Keratinocyte (primary cell): ENCODE measurements at regions not wholly inside any gene's neighbourhood (a gene's known extent, or its start where the extent isn't known, plus 50 kb on each side); places are given as distances from the start of the nearest gene placed in this dataset.

Experiments
- DNase-seq: peaks from one replicate; pipeline ENCODE4 v3.0.0-alpha.2; 2011; ENCODE audit warnings: low read depth, missing footprints, low spot score
- FAIRE-seq: peaks from 2 replicates; lab custom pipeline; 2011; peaks lifted over from hg19 to GRCh38; lab: Jason Lieb, UNC
- H2AFZ ChIP-seq: 2 replicates; pipeline ENCODE4 v1.6.0; 2012; ENCODE audit warnings: low read length, control low read depth, inconsistent platforms; ENCODE audit not compliant: control insufficient read depth
- H3K27ac ChIP-seq: 2 replicates; pipeline ENCODE4 v1.5.1; 2011; ENCODE audit warnings: low read length; ENCODE audit not compliant: control insufficient read depth, insufficient read depth
- H3K27me3 ChIP-seq: 3 replicates; pipeline ENCODE4 v1.6.0; 2011; ENCODE audit warnings: low read length; ENCODE audit not compliant: control insufficient read depth, insufficient read depth; ENCODE audit errors: extremely low read depth
- H3K36me3 ChIP-seq, 2 experiments: 2 replicates in 1 of 2; 3 replicates in 1 of 2; pipeline ENCODE4 v1.5.1; 2011; ENCODE audit warnings: low read length in 2 of 2, mild to moderate bottlenecking in 1 of 2; ENCODE audit not compliant: control insufficient read depth in 2 of 2, insufficient read depth in 2 of 2; ENCODE audit errors: extremely low read depth in 1 of 2
- H3K4me1 ChIP-seq: 3 replicates; pipeline ENCODE4 v1.5.1; 2011; ENCODE audit warnings: low read length; ENCODE audit not compliant: control insufficient read depth, insufficient read depth; ENCODE audit errors: extremely low read depth
- H3K4me2 ChIP-seq: 3 replicates; pipeline ENCODE4 v1.6.0; 2011; ENCODE audit warnings: low read depth, low read length; ENCODE audit not compliant: control insufficient read depth, insufficient read depth; ENCODE audit errors: extremely low read depth
- H3K4me3 ChIP-seq, 3 experiments: fragments of 200-600 bp in 1 of 3; sonication (generic) in 1 of 3; 2 replicates in 2 of 3; 3 replicates in 1 of 3; pipeline ENCODE4 v1.5.1; 2011 to 2016; ENCODE audit warnings: low read length in 3 of 3, mild to moderate bottlenecking in 3 of 3, control low read depth in 2 of 3, inconsistent platforms in 1 of 3, low read depth in 1 of 3, mixed read lengths in 1 of 3, mixed run types in 1 of 3, moderate library complexity in 1 of 3; ENCODE audit not compliant: control insufficient read depth in 2 of 3, insufficient read depth in 2 of 3; ENCODE audit errors: extremely low read depth in 1 of 3
- H3K79me2 ChIP-seq: 2 replicates; pipeline ENCODE4 v1.6.0; 2012; ENCODE audit warnings: low read length; ENCODE audit not compliant: control insufficient read depth, insufficient read depth
- H3K9ac ChIP-seq: 3 replicates; pipeline ENCODE4 v1.6.0; 2011; ENCODE audit warnings: low read length; ENCODE audit not compliant: control insufficient read depth, insufficient read depth; ENCODE audit errors: extremely low read depth
- H3K9me1 ChIP-seq: 3 replicates; pipeline ENCODE4 v1.6.0; 2011; ENCODE audit warnings: low read length; ENCODE audit not compliant: control insufficient read depth, insufficient read depth; ENCODE audit errors: extremely low read depth
- H3K9me3 ChIP-seq: 2 replicates; pipeline ENCODE4 v1.5.1; 2012; ENCODE audit warnings: low read depth, low read length; ENCODE audit not compliant: control insufficient read depth
- H4K20me1 ChIP-seq: 3 replicates; pipeline ENCODE4 v1.6.0; 2011; ENCODE audit warnings: low read length; ENCODE audit not compliant: control insufficient read depth, insufficient read depth; ENCODE audit errors: extremely low read depth
- EZH2 ChIP-seq: IDR thresholded peaks from one replicate; pipeline ENCODE4 v1.6.1; 2012; ENCODE audit warnings: inconsistent platforms, mild to moderate bottlenecking, low read length, moderate library complexity
- dilution Hi-C: fragments of 300-500 bp; cut with MboI; formaldehyde crosslinking; loops from one replicate; pipeline ENCODE4 v1.7.0; 2020; ENCODE audit warnings: low sequenced_read_pairs; ENCODE audit not compliant: extremely low pct_ligation_motif_present
- TF ChIP-seq, protein P1 (sequence below), 3 experiments: IDR thresholded peaks in 1 of 3; conservative IDR thresholded peaks in 1 of 3; optimal IDR thresholded peaks in 1 of 3; 2 replicates in 2 of 3; 3 replicates in 1 of 3; pipeline versions ENCODE3 to v1.5.1; 2011; ENCODE audit warnings: low read length in 3 of 3, mild to moderate bottlenecking in 3 of 3, moderate library complexity in 2 of 3, control low read depth in 1 of 3, inconsistent platforms in 1 of 3; ENCODE audit not compliant: insufficient read depth in 2 of 3; ENCODE audit errors: extremely low read depth in 1 of 3

DNA sequence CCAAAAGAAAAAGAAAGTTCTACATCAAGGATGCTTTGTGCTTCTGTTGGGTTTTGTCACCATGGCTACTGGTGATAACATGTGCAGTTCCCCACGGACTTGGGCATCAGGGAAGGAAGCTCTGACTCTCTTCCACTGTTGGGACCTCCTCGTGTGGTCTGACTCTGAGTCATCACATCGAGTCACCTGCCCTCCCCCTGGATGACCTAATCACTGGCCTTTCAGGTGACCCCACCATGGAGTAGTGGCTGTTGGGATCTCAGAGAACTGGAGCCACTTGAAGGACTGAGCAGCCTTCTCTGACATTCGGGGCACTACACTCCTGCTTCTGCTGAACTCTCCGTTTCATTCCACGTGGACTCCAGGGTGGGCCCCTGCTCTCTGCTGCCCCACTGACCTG lies 60.8 kb upstream of the DOCK1 start:
- no peaks in the 10 kb centered on the region for H3K36me3 ChIP-seq
- H2AFZ ChIP-seq = no peak overlapping the region
- H4K20me1 ChIP-seq = no peaks in the 10 kb centered on the region
- no peaks in the 10 kb centered on the region for H3K9me3 ChIP-seq
- dilution Hi-C loops = no loop called here
- DNase-seq (no peak), FAIRE-seq (no peak)
- H3K27me3 ChIP-seq = peaks cover 10% of the 10 kb centered on the region
- TF ChIP-seq EZH2 = no peak
- TF ChIP-seq, protein P1, sequence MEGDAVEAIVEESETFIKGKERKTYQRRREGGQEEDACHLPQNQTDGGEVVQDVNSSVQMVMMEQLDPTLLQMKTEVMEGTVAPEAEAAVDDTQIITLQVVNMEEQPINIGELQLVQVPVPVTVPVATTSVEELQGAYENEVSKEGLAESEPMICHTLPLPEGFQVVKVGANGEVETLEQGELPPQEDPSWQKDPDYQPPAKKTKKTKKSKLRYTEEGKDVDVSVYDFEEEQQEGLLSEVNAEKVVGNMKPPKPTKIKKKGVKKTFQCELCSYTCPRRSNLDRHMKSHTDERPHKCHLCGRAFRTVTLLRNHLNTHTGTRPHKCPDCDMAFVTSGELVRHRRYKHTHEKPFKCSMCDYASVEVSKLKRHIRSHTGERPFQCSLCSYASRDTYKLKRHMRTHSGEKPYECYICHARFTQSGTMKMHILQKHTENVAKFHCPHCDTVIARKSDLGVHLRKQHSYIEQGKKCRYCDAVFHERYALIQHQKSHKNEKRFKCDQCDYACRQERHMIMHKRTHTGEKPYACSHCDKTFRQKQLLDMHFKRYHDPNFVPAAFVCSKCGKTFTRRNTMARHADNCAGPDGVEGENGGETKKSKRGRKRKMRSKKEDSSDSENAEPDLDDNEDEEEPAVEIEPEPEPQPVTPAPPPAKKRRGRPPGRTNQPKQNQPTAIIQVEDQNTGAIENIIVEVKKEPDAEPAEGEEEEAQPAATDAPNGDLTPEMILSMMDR (optimal IDR thresholded peaks at IDR 0.05 in 1 of 3, IDR thresholded peaks at IDR 0.05 in 1 of 3, conservative IDR thresholded peaks at IDR 0.05 in 1 of 3; ENCODE audit: extremely low read depth in 1 of 3, insufficient read depth in 2 of 3, low read length in 3 of 3) = no peak
- H3K4me2 ChIP-seq = no peak overlapping the region
- H3K79me2 ChIP-seq = no peaks in the 10 kb centered on the region
- H3K27ac ChIP-seq = no peak overlapping the region
- H3K9me1 ChIP-seq = no peaks in the 10 kb centered on the region
- H3K9ac ChIP-seq = no peak overlapping the region
- H3K4me1 ChIP-seq = no peaks in the 10 kb centered on the region
- no peak overlapping the region for H3K4me3 ChIP-seq

DNA sequence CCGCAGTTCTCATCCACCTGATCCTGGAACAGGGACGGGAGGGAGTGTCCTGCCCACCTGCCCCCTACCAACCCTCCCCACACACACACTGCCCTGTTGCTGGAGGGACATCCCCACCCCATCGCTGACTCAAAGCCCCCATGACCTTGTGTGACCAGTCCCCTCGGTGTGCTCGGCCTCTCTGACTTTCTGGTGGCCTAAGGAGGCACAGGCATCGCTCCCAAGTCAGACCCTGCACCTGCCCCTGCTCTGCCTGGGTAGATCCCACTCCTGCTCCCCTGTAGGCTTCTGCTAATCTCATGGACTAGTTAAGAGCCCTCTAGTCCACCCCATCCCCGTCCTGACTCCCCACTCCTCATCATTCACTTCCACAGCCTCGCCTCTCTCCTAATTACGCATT lies 58.8 kb upstream of the DOCK1 start:
- DNase-seq = no peak

More for the DNA sequence above, 58.8 kb upstream of the DOCK1 start:
- Histone ChIP-seq H3K27me3 (no peaks in the 10 kb centered on the region), H3K79me2 (no peaks in the 10 kb centered on the region), H3K4me2 (no peak overlapping the region), H3K36me3 (no peaks in the 10 kb centered on the region), H3K9me3 (no peaks in the 10 kb centered on the region), H3K4me3 (no peak overlapping the region), H3K4me1 (no peaks in the 10 kb centered on the region), H3K27ac (no peak overlapping the region), H2AFZ (no peak overlapping the region), H3K9me1 (no peaks in the 10 kb centered on the region), H4K20me1 (no peaks in the 10 kb centered on the region), H3K9ac (no peak overlapping the region)
- TF ChIP-seq, protein P1 (optimal IDR thresholded peaks at IDR 0.05 in 1 of 3, IDR thresholded peaks at IDR 0.05 in 1 of 3, conservative IDR thresholded peaks at IDR 0.05 in 1 of 3; ENCODE audit: extremely low read depth in 1 of 3, insufficient read depth in 2 of 3, low read length in 3 of 3) = no peak
- TF ChIP-seq EZH2 = no peak
- FAIRE-seq = no peak
- dilution Hi-C loops = no loop called here
